GM21825 (cell line): ENCODE measurements at regions not wholly inside any gene's neighbourhood (a gene's known extent, or its start where the extent isn't known, plus 50 kb on each side); places are given as distances from the start of the nearest gene placed in this dataset.
"Not testable (repeated sequence)": the region's sequence is repeated elsewhere in the genome, so short reads cannot be mapped to it uniquely, and the experiment has no call there.

Source experiments
- ATAC-seq: cut with Tn5 transposase; IDR thresholded peaks from one replicate; pipeline ENCODE4 v1.9.1; 2021; ENCODE audit warnings: mild to moderate bottlenecking, moderate library complexity; ENCODE audit not compliant: unreplicated experiment

GRCh38 chr4:187467224-187467623 lies 528.3 kb upstream of the ZFP42 start:
- ATAC-seq = no peak

- ATAC-seq = no peak
Observed at GRCh38 chr4:187469627-187470026, 525.9 kb upstream of the ZFP42 start.

- no peak for ATAC-seq
Observed at GRCh38 chr4:187470061-187470460, 525.5 kb upstream of the ZFP42 start.

DNA sequence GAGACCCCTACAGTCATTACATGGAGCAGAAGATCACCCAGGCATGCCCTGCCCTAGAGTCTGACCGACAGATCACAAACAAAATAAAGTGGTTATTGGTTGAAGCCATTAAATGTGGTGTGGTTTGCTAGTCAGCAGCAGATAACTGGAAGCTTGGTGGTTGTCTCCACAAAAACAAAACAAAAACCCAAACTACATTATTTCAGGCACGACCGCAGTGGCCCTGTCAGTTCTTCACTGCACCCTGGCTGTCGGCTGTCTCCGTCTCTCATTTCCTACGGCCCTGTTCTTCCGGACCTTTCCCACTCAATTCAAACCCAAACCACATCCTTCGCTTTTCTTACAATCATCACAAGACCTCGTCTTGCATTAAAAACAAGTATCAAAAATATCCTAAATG lies 521.3 kb upstream of the ZFP42 start:
- ATAC-seq = no peak

GRCh38 chr4:187475901-187476300 lies 519.7 kb upstream of the ZFP42 start:
- ATAC-seq = no peak

DNA sequence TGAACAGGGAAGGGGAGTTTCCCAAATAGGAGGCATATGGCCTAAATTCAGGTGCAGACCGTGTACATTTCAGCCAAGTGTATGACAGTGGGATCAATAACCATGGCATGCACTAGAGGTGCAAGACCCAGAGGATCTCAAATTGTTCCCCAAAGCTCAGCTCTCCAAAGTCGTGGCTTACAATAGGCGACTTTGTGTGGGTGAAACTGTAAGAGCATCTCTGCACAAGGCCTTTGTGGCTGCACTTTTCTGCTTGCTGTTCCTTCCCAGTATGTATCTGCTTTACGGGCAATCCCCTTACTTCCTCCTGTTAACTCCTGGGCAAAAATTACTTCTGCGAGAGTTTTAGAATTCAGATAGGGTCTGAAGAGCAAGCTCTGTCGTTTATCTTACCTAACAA lies 518.3 kb upstream of the ZFP42 start:
- no peak for ATAC-seq

DNA sequence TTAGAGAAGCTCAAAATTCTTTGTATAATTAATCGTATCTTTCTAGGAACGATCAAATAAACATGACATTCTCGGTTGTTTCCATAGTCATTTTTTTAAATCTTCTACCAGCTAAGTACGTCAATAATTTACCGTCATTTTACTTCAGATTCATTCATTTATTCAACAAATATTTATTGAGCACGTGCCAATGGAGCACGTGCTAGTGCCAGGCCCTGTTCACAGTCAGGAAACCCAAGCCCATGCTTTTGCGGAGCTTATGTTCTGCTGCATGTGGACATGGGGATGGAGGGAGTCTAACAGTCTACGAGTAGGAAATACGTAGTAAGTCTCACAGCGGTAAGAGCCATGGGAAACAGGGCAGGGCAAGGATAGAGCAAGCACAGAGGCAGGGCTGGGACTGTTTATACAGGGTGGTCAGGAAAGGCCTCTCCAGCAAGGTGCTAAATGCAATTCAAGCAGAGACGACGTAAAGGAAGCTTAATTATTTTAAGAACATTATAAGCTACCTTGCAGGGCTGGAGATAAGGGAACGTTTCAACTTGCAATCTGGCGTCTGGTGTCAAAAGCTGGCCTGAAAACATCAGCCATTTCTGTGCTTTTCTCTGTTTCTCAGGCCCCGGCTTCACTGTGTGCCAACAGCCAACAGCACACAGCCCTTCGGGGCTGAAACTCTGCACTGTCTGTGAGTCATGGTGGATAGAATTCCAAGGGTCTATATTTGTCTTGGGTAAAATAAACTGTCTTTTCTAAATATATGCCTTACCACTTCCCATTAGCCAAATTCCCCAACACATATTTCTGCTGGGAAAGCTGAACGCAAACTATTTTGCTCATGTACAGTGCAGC lies 517.1 kb upstream of the ZFP42 start:
- ATAC-seq = no peak

- no peak for ATAC-seq
Observed at GRCh38 chr4:187479511-187479910, 516.1 kb upstream of the ZFP42 start.

DNA sequence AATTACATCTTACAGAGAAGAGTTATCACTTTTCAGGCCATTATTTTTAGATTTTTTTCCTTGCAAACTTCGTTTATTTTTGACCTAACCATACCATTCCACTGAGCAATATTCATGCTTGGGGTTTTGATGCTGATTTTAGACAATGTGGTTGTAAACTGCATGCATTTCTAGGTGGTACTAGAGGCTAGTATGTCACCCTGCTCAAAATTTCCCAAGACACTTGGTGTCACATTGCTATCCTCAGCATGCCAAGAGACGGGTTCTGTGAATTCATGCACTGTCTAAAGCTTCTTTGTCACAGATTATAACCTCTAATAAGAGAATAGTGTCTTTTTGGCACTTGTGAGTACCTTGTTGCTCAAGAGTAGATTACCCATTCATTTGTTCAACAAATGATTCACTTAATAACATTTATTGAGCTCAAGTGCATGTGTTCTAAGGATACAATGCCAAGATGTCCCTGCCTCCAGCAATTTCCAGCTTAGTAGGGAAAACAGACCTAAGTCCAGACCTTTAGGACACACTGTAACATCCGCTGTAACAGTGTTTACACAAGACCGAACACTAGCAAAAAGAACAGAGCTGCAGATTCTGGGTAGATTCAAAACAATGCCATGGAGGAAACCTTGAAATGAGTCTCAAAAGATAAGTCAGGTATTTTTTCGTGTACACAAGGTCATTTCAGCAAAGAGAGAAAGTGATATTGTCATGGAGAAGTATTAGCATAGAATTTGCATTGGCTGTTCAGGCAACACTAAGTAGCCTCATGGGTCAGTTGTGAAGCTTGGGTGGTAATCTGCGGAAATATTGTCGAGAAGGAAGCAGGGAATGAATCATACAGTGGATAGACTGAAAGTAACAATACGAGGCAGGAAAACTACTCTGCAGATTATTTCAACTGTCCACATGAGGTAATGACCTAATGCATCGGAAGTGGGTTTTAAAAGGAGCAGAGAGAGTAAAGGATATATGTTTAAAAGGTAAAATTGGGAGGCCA lies 515.1 kb upstream of the ZFP42 start:
- no peak for ATAC-seq

GRCh38 chr4:187484186-187484585 lies 511.4 kb upstream of the ZFP42 start:
- ATAC-seq = no peak

- no peak for ATAC-seq
Observed at GRCh38 chr4:187485676-187486075, 509.9 kb upstream of the ZFP42 start.

DNA sequence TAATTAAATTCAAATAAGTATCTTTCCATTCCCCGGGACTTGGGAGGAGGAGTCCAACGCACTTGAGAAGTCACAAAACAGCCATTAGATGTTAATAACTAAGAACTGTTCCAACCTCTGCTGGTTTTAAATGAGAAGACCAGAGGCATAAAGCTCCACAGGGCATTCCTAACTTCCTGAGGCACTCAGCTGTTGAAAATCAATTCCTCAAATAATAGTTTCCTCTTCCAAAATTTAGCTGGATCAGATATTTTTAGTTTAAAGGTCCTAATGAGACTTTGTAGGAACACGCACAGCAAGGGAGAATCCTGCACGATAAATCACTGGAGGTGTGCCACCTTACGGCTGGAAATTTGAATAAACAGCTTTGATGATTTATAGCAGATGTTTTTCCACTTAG lies 504.3 kb upstream of the ZFP42 start:
- no peak for ATAC-seq

- no peak for ATAC-seq
Observed at GRCh38 chr4:187491959-187492358, 503.6 kb upstream of the ZFP42 start.

GRCh38 chr4:187493661-187494060 lies 501.9 kb upstream of the ZFP42 start:
- ATAC-seq = no peak

DNA sequence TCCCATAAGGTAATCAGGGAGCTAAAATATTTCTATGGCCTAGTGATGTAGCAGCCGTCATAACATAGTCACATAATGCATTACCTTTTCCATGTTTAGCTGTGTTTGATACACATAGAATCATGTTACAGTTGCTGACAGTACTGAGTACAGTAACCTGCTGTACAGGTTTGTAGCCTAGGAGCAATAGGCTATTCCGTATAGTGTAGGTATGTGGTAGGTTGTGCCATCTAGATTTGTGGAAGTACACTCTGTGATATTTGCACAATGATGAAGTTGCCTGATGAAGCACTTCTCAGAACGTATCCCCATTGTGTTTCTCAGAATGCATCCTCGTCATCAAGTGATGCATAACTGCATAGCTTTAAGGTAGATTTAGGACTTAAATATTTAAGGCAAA lies 495.6 kb upstream of the ZFP42 start:
- no peak for ATAC-seq

DNA sequence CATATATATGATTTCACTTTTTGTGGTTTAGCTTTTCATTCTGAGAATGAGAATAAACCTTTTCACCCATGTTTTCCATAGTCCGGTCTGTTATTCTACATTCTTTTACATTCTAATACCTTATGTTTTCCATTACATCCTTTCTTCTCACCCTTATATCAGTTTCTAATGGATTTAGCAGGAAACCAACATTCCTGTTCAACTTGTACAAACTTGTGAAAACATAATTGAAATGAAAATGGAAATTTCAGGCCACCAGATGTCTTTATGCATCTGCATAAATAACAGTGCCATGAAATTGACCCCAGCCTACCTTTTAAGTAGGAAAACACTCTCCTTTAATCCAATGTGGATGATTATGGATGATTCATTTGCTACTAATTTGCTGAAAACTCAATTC lies 494.8 kb upstream of the ZFP42 start:
- no peak for ATAC-seq

DNA sequence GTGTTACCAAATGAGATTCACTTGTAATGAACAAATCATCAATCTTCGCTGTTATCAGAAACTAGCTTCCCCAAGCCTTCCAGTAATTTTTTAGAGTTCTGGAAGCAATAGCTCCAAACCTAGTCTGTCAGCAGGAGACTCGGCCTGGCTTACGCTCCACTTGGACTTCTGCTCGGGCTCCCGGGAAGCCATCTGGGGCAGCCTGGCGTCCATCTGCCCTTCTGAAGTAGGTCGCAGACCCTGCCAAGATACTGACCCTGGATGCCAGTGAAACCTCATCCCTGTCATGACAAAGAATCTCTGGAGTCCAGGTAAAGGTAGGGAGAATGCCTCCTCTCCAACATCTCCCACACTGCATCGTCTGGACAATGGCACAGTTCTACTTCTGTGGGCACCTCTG lies 493.8 kb upstream of the ZFP42 start:
- ATAC-seq = no peak

GRCh38 chr4:187504974-187505797 lies 490.4 kb upstream of the ZFP42 start:
- ATAC-seq = no peak

DNA sequence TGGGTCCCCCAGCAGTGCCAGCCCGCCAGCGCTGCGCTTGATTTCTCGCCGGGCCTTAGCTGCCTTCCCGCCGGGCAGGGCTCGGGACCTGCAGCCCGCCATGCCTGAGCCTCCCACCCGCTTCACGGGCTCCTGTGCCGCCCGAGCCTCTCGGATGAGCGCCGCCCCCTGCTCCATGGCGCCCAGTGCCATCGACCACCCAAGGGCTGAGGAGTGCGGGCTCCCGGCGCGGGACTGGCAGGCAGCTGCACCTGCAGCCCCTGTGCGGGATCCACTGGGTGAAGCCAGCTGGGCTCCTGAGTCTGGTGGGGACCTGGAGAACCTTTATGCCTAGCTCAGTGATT lies 489.8 kb upstream of the ZFP42 start:
- ATAC-seq = not testable (repeated sequence)

GRCh38 chr4:187516224-187516623 lies 479.3 kb upstream of the ZFP42 start:
- ATAC-seq = no peak

DNA sequence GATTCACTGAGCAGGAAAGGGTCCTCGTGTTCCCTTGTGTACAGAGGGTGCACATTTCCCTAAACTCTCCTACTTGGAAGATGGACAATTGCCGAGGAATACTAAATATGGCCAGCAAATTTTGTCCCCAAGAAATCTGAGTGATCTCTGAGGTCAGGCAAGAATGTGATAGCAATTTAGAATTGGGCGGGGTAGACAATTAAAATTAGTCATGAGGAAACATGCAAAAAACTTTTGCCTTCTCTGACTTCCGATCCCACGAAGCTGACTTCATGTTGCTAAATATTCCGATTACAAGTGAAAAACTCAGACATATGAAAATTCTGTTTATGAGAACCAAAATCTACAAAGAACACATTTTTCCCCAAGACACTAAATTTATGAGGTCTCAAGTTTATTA lies 453.9 kb upstream of the ZFP42 start:
- no peak for ATAC-seq
